HepG2 (cell line): ENCODE measurements at regions not wholly inside any gene's neighbourhood (a gene's known extent, or its start where the extent isn't known, plus 50 kb on each side); places are given as distances from the start of the nearest gene placed in this dataset.

Experiments used
- ATAC-seq: fragments of 200-7000 bp; cut with Tn5 transposase; 3 replicates; pipeline ENCODE4 v1.9.1; 2020; ENCODE audit warnings: mild to moderate bottlenecking, moderate library complexity
- BruUV-seq: library from RNA; stranded (reverse); fragments of 400-500 nt; replicated peaks from 2 replicates; lab custom pipeline; 2021; lab: Mats Ljungman, UMichigan
- CTCF ChIA-PET: fragments of 300-600 bp; formaldehyde crosslinking; extraction: SDS; loops from one replicate; lab custom pipeline; 2021; ENCODE audit warnings: low total read pairs, inconsistent platforms, low intra/inter-chr PET ratio; lab: Yijun Ruan, JAX
- POLR2A ChIA-PET: fragments of 350-600 bp; sonication (Branson Sonifier 250); formaldehyde crosslinking; loops from one replicate; lab custom pipeline; 2020; ENCODE audit warnings: antibody characterized with exemption, inconsistent platforms; lab: Yijun Ruan, JAX
- DNase-seq: peaks from one replicate; pipeline ENCODE4 v3.0.0-alpha.2; 2015; ENCODE audit warnings: low spot score
- FAIRE-seq: peaks from 3 replicates; lab custom pipeline; 2011; peaks lifted over from hg19 to GRCh38; lab: Jason Lieb, UNC
- H2AFZ ChIP-seq: one replicate; pipeline ENCODE4 v1.6.1; 2011; ENCODE audit warnings: low read length, inconsistent platforms
- H3K27ac ChIP-seq: fragments of 300-600 bp; 3 replicates; pipeline ENCODE4 v1.8.0; 2011; ENCODE audit warnings: mixed run types, mild to moderate bottlenecking, mixed read lengths, low read length, inconsistent platforms; ENCODE audit not compliant: insufficient read depth; ENCODE audit errors: extremely low read length
- H3K27me3 ChIP-seq, 2 experiments: fragments of 200-600 bp in 1 of 2; 2 replicates in 1 of 2; 3 replicates in 1 of 2; pipeline versions ENCODE4 v1.6.0 to v1.8.0; 2011; ENCODE audit warnings: low read length in 2 of 2, mild to moderate bottlenecking in 2 of 2, moderate library complexity in 2 of 2, inconsistent platforms in 1 of 2; ENCODE audit not compliant: insufficient read depth in 2 of 2, control insufficient read depth in 1 of 2
- H3K36me3 ChIP-seq, 2 experiments: fragments of 200-600 bp in 1 of 2; replicated peaks in 1 of 2; 2 replicates in 1 of 2; 3 replicates in 1 of 2; pipeline versions ENCODE4 v1.5.1 to v1.8.0; 2011; ENCODE audit warnings: low read length in 2 of 2, inconsistent platforms in 1 of 2; ENCODE audit not compliant: insufficient read depth in 2 of 2, control insufficient read depth in 1 of 2
- H3K4me1 ChIP-seq: 2 replicates; pipeline ENCODE4 v1.5.1; 2012; ENCODE audit warnings: low read length, inconsistent platforms; ENCODE audit not compliant: insufficient read depth
- H3K4me2 ChIP-seq: 2 replicates; pipeline ENCODE4 v1.6.0; 2011; ENCODE audit warnings: low read depth, low read length, inconsistent platforms
- H3K4me3 ChIP-seq, 3 experiments: fragments of 200-600 bp in 1 of 3; sonication (generic), shearing (Covaris generic) in 1 of 3; replicated peaks in 1 of 3; 2 replicates each; pipeline ENCODE4 v1.5.1; 2011 to 2016; ENCODE audit warnings: low read length in 3 of 3, inconsistent platforms in 2 of 3, low read depth in 2 of 3, mild to moderate bottlenecking in 2 of 3, control low read depth in 1 of 3, mixed read lengths in 1 of 3; ENCODE audit not compliant: insufficient read depth in 1 of 3
- H3K79me2 ChIP-seq: one replicate; pipeline ENCODE4 v1.6.1; 2011; ENCODE audit warnings: low read length, inconsistent platforms; ENCODE audit not compliant: insufficient read depth
- H3K9ac ChIP-seq: 2 replicates; pipeline ENCODE4 v1.6.0; 2011; ENCODE audit warnings: mild to moderate bottlenecking, low read depth, low read length, inconsistent platforms; ENCODE audit not compliant: insufficient read depth
- H3K9me3 ChIP-seq: 2 replicates; pipeline ENCODE4 v1.5.1; 2012; ENCODE audit warnings: mild to moderate bottlenecking, low read length
- H4K20me1 ChIP-seq: 2 replicates; pipeline ENCODE4 v1.6.0; 2011; ENCODE audit warnings: inconsistent platforms, mild to moderate bottlenecking, low read length, moderate library complexity; ENCODE audit not compliant: insufficient read depth
- CREM ChIP-seq, 2 experiments: sonication (generic) in 1 of 2; formaldehyde crosslinking in 1 of 2; IDR thresholded peaks; 2 replicates each; pipeline versions ENCODE4 v1.4.0 to v1.6.1; 2016 to 2020; ENCODE audit warnings: antibody characterized with exemption in 1 of 2, mild to moderate bottlenecking in 1 of 2, missing genetic modification reagents in 1 of 2
- FOXA3 ChIP-seq: IDR thresholded peaks from 2 replicates; pipeline ENCODE4 v1.6.1; 2016; ENCODE audit warnings: missing genetic modification reagents, missing compliant biosample characterization
- GZF1 ChIP-seq: sonication (generic); formaldehyde crosslinking; IDR thresholded peaks from 2 replicates; pipeline ENCODE4 v1.5.1; 2020; ENCODE audit warnings: mild to moderate bottlenecking, missing genetic modification reagents
- SIN3B ChIP-seq: fragments of 150-350 bp; IDR thresholded peaks from 2 replicates; pipeline ENCODE4 v1.6.1; 2014; ENCODE audit warnings: low read length
- ZNF460 ChIP-seq: sonication (generic); formaldehyde crosslinking; IDR thresholded peaks from 2 replicates; pipeline ENCODE4 v1.5.1; 2020; ENCODE audit warnings: missing genetic modification reagents, mild to moderate bottlenecking, borderline replicate concordance
- WGBS: methylation state at CpG from one replicate; pipeline ENCODE4 v1.1.6; 2017; ENCODE audit warnings: low lambda C conversion rate; 5-methylcytosine and 5-hydroxymethylcytosine counted together
- in situ Hi-C: cut with HindIII; loops from 2 replicates; pipeline ENCODE4 v1.10.0; 2017; ENCODE audit warnings: low pct_unique_long_range_greater_than_20kb; ENCODE audit not compliant: extremely low pct_ligation_motif_present
- intact Hi-C: fragments of 100-400 bp; cut with micrococcal nuclease; formaldehyde crosslinking; loops from one replicate; pipeline ENCODE4 v1.10.0; 2022; ENCODE audit not compliant: unreplicated experiment

DNA sequence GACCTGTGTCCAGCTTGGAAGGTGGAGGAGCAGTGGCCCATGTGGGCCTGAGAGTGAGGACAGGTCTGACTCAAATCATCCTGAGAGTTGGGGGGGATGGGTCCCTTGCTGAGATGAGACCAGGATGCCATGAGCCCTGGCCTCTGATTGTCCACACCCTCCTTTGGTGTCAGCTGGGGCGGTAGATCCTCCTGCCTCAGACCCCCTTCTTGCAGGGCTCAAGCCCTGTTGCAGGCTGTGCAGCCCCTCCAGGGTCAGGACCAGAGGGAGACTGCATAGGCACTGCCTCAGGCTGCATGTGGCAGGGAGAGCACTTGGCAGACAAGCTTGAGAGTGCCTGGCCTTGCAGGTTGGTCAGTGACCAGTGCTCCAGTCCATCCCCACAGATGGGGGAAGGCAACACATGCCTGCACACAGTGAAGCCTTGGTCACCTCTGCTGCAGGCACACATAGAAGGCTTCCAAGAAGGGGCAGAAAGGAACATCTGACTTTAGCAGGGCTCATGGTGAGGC lies 82.2 kb upstream of the ACTRT2 start:
- intact Hi-C loops (no loop called here), in situ Hi-C loops (no loop called here)
- no peak overlapping the region for H3K4me2 ChIP-seq
- H3K9me3 ChIP-seq: no peaks in the 10 kb centered on the region
- FAIRE-seq: no peak
- WGBS: no CpG with 5 or more reads among the region's 1 CpG
- no peaks in the 10 kb centered on the region for H3K79me2 ChIP-seq
- BruUV-seq: no TSS peak
- TF ChIP-seq FOXA3 (CRISPR knock-in tag): no peak
- ChIA-PET POLR2A (no interaction called here), CTCF (no interaction called here)
- no peak overlapping the region for H2AFZ ChIP-seq
- H3K4me3 ChIP-seq: no peak overlapping the region
- no peak overlapping the region for H3K27ac ChIP-seq
- DNase-seq: no peak
- no peak overlapping the region for H3K9ac ChIP-seq
- H3K27me3 ChIP-seq: peaks cover 7 to 38% of the 10 kb centered on the region in 2 experiments; a peak in 4 of 5 replicates
- no peak for ATAC-seq
- no peaks in the 10 kb centered on the region for H3K36me3 ChIP-seq
- H4K20me1 ChIP-seq: no peaks in the 10 kb centered on the region
- H3K4me1 ChIP-seq: no peaks in the 10 kb centered on the region

DNA sequence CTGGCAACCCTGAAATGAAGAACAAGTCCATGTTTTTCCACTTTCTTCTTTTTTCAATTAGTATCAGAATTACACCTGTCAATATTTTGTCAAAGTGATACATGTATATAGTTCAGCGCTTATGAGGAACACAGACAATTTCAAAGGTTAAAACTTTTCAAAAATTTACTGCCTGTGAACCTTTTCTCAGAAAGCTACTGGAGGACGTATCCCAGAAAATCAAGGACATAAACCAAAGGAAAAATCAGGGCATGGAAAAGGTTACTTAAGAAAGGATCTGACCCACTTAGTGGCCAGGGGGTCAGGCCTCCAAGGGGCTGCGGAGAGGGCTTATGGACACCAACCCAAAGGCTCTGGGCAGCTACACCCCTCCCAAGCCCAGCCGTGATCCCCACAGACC lies 81.1 kb upstream of the ACTRT2 start:
- Histone ChIP-seq H3K4me1 (no peaks in the 10 kb centered on the region), H3K27me3 (peaks cover 8 to 28% of the 10 kb centered on the region in 2 experiments; a peak in 4 of 5 replicates), H3K79me2 (no peaks in the 10 kb centered on the region), H3K27ac (no peak overlapping the region), H3K9ac (no peak overlapping the region), H3K4me3 (no peak overlapping the region), H3K9me3 (no peaks in the 10 kb centered on the region), H3K4me2 (no peak overlapping the region), H2AFZ (no peak overlapping the region), H4K20me1 (no peaks in the 10 kb centered on the region), H3K36me3 (no peaks in the 10 kb centered on the region)
- intact Hi-C loops: no loop called here
- ChIA-PET POLR2A (no interaction called here), CTCF (no interaction called here)
- FAIRE-seq (no peak), DNase-seq (no peak), ATAC-seq (no peak)
- TF ChIP-seq ZNF460 (CRISPR knock-in tag) (no peak), SIN3B (no peak), CREM (IDR thresholded peaks at IDR 0.05) (no peak), CREM (CRISPR knock-in tag; IDR thresholded peaks at IDR 0.05) (no peak), GZF1 (CRISPR knock-in tag) (no peak)
- no TSS peak for BruUV-seq
- in situ Hi-C loops: no loop called here
- WGBS: 18% methylated on average over 4 of the region's 4 CpGs
